Kidney epithelial cell (primary cell): ENCODE measurements at regions not wholly inside any gene's neighbourhood (a gene's known extent, or its start where the extent isn't known, plus 50 kb on each side); places are given as distances from the start of the nearest gene placed in this dataset.

Source experiments
- DNase-seq: peaks from one replicate; pipeline ENCODE4 v3.0.0-alpha.2; 2010; ENCODE audit warnings: low read depth
- H3K27me3 ChIP-seq: 2 replicates; pipeline ENCODE4 v1.6.0; 2011; ENCODE audit warnings: low read length; ENCODE audit not compliant: control insufficient read depth, insufficient read depth
- H3K36me3 ChIP-seq: 2 replicates; pipeline ENCODE4 v1.5.1; 2011; ENCODE audit warnings: low read length; ENCODE audit not compliant: control insufficient read depth, insufficient read depth
- H3K4me3 ChIP-seq: 2 replicates; pipeline ENCODE4 v1.5.1; 2011; ENCODE audit warnings: low read depth, mild to moderate bottlenecking, control low read depth, low read length
- CTCF ChIP-seq: IDR thresholded peaks from 2 replicates; pipeline ENCODE4 v1.5.1; 2011; ENCODE audit warnings: mild to moderate bottlenecking, moderate library complexity, low read length, control low read depth, inconsistent platforms; ENCODE audit not compliant: insufficient read depth, poor library complexity, severe bottlenecking

- Histone ChIP-seq H3K4me3 (no peak overlapping the region), H3K36me3 (no peaks in the 10 kb centered on the region), H3K27me3 (no peaks in the 10 kb centered on the region)
- no peak for TF ChIP-seq CTCF
- DNase-seq: no peak
Observed at GRCh38 chr1:79448426-79448825, 441.9 kb upstream of the ADGRL4 start.

GRCh38 chr1:79441238-79441637, 434.7 kb upstream of the ADGRL4 start:
- no peak for DNase-seq
- no peak overlapping the region for H3K4me3 ChIP-seq
- no peaks in the 10 kb centered on the region for H3K27me3 ChIP-seq
- no peak for TF ChIP-seq CTCF
- H3K36me3 ChIP-seq: no peaks in the 10 kb centered on the region

GRCh38 chr1:79437540-79437939, 431.0 kb upstream of the ADGRL4 start:
- Histone ChIP-seq H3K36me3 (no peaks in the 10 kb centered on the region), H3K4me3 (no peak overlapping the region), H3K27me3 (no peaks in the 10 kb centered on the region)
- DNase-seq: no peak
- no peak for TF ChIP-seq CTCF

GRCh38 chr1:79431340-79431739, 424.8 kb upstream of the ADGRL4 start:
- no peak for TF ChIP-seq CTCF

GRCh38 chr1:79430437-79430836, 423.9 kb upstream of the ADGRL4 start:
- Histone ChIP-seq H3K36me3 (no peaks in the 10 kb centered on the region), H3K4me3 (no peak overlapping the region), H3K27me3 (no peaks in the 10 kb centered on the region)
- no peak for TF ChIP-seq CTCF
- no peak for DNase-seq

More at GRCh38 chr1:79431340-79431739, 424.8 kb upstream of the ADGRL4 start:
- Histone ChIP-seq H3K27me3 (no peaks in the 10 kb centered on the region), H3K4me3 (no peak overlapping the region), H3K36me3 (no peaks in the 10 kb centered on the region)
- no peak for DNase-seq

GRCh38 chr1:79422726-79423125, 416.2 kb upstream of the ADGRL4 start:
- no peak overlapping the region for H3K4me3 ChIP-seq
- no peak for DNase-seq

More at GRCh38 chr1:79422726-79423125, 416.2 kb upstream of the ADGRL4 start:
- TF ChIP-seq CTCF: no peak
- no peaks in the 10 kb centered on the region for H3K36me3 ChIP-seq
- no peaks in the 10 kb centered on the region for H3K27me3 ChIP-seq
